WI38 (cell line): ENCODE measurements at regions not wholly inside any gene's neighbourhood (a gene's known extent, or its start where the extent isn't known, plus 50 kb on each side); places are given as distances from the start of the nearest gene placed in this dataset.
"Not testable (repeated sequence)": the region's sequence is repeated elsewhere in the genome, so short reads cannot be mapped to it uniquely, and the experiment has no call there.

Source experiments
- H3K4me3 ChIP-seq: 2 replicates; pipeline ENCODE4 v1.5.1; 2011; ENCODE audit warnings: low read depth, mild to moderate bottlenecking, control low read depth, low read length
- TF ChIP-seq, protein P1 (sequence below): IDR thresholded peaks from 2 replicates; pipeline ENCODE4 v1.5.1; 2012; ENCODE audit warnings: low read depth, mild to moderate bottlenecking, control low read depth, low read length

GRCh38 chr3:107465064-107465631, 57.6 kb upstream of the BBX start:
- no peak overlapping the region for H3K4me3 ChIP-seq
- TF ChIP-seq, protein P1, sequence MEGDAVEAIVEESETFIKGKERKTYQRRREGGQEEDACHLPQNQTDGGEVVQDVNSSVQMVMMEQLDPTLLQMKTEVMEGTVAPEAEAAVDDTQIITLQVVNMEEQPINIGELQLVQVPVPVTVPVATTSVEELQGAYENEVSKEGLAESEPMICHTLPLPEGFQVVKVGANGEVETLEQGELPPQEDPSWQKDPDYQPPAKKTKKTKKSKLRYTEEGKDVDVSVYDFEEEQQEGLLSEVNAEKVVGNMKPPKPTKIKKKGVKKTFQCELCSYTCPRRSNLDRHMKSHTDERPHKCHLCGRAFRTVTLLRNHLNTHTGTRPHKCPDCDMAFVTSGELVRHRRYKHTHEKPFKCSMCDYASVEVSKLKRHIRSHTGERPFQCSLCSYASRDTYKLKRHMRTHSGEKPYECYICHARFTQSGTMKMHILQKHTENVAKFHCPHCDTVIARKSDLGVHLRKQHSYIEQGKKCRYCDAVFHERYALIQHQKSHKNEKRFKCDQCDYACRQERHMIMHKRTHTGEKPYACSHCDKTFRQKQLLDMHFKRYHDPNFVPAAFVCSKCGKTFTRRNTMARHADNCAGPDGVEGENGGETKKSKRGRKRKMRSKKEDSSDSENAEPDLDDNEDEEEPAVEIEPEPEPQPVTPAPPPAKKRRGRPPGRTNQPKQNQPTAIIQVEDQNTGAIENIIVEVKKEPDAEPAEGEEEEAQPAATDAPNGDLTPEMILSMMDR, result no peak

DNA sequence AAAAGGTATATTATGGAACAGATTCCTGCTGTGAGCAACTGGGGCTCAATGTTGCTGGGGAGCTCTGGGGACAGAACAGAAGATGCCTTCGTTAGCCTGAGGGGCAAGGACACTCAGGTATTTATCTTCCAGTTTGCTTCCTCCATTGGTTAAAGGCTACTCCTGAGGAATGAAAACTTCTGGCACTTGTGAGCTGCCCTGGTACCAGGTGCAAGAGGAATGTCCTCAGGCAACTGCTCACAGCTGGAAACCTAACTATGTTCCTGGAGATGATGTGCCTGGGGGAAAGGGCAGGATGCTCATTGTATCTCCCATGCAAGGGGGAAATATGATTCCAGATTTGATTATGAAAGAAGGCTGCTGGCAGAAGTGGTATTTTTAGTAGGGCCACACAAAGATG, 54.0 kb upstream of the BBX start:
- TF ChIP-seq, protein P1, result no peak
- no peak overlapping the region for H3K4me3 ChIP-seq

DNA sequence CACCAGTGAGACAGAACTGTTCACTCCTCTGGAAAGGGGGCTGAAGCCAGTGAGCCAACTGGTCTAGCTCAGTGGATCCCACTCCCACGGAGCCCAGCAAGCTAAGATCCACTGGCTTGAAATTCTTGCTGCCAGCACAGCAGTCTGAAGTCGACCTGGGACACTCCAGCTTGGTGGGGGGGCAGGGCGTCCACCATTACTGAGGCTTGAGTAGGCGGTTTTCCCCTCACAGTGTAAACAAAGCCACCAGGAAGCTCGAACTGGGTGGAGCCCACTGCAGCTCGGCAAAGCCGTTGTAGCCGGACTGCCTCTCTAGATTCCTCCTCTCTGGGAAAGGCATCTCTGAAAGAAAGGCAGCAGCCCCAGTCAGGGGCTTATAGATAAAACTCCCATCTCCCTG, 52.3 kb upstream of the BBX start:
- not testable (repeated sequence) for H3K4me3 ChIP-seq
